ENCODE measurements at regions not wholly inside any gene's neighbourhood (a gene's known extent, or its start where the extent isn't known, plus 50 kb on each side); places are given as distances from the start of the nearest gene placed in this dataset.
"Not testable (repeated sequence)": the region's sequence is repeated elsewhere in the genome, so short reads cannot be mapped to it uniquely, and the experiment has no call there.

DNA sequence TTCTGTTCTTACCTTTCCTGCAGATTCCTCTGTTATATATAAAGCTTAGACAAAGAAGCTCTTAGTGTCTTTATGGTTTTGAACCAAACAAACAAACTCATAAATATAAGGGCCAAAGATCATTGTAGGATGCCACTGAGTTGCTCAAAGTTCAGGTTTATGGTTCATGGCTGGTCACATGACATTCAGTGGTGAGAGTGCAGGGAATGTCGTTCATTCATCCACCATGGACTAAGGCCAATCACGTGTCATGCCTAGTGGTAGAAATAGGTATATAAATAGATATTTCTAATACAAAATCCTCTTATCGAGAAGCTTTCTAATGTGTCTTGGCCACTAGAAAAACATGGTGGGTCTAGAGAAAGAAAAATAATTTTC lies 119.4 kb downstream of the GATA3 start:
- no peak for DNase-seq

DNA sequence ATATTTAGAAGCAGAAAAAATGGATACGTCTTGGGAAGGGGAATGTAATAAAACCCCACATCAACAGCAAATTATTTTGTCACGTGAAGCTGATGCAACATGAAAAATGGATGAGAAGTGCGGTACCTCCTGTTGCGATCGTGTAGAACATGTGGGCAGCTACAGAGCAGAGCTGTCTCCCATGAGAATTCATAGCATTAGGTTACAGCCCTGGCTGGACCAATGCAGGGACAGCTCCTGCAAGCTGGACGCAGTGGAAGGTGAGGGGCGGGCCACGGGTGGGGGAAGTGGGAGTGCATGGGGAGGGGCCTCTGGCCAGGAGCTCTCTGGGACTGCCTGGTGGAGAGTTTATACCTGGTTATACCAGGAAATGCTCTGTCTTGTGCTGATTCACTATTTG lies 120.3 kb downstream of the GATA3 start:
- DNase-seq: no peak

DNA sequence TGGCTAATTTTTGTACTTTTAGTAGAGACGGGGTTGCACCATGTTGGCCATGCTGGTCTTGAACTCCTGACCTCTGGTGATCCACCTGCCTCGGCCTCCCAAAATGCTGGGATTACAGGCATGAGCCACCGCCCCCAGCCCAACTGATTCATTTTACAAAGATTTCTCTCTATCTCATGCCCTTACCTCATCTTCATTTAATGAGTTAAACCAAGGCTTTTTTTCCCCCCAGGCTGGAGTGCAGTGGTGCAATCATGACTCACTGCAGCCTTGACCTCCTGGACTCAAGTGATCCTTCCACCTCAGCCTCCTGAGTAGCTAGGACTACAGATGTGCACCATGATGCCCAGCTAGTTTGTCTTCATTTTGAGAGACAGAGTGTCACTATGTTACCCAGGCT lies 123.0 kb downstream of the GATA3 start:
- DNase-seq: not testable (repeated sequence)

DNA sequence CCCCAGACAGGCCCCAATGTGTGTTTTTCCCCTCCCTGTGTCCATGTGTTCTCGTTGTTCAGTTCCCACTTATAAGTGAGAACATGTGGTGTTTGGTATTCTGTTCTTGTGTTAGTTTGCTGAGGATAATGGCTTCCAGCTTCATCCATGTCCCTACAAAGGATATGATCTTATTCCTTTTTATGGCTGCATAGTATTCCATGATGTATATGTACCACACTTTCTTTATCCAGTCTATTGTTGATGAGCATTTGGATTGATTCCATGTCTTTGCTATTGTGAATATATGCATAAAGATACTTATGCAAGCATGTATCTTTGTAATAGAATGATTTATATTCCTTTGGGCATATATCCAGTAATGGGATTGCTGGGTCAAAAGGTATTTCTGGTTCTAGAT lies 125.3 kb downstream of the GATA3 start:
- DNase-seq: not testable (repeated sequence)

DNA sequence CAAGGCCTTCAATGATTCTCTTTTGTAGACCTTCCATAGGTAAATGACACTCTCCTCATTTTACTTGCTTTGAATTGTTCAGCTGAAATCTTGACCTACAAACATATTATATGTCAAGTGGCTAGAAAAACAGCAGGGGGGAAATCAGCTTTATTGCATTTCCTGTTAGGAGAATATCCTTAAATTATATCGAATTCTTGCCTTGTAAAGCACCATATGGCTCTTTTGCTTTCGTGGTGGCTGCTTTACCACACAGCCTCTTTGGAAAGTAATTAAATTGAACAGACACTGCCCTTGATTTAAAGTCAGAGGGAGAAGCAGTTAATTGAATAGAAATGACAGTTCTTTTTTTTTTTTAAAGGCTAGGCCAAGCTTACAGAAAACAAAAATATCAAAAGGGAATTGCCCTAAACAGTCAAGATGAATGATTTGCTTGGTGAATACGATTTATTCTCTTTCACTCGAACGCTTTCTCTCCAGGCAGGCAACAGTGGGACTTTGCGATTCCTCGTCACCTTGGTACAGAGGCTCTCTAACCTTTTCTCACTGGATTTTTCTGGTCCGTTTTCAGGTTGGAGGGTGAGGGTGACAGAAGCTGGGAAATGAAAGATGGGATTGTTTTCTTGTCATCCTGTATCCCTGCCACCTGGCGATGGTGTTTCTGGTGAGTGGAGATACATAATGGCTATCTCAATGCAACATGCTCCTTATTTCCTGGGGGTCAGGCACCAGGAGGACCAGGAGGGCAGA lies 126.0 kb downstream of the GATA3 start:
- DNase-seq: no peak

DNA sequence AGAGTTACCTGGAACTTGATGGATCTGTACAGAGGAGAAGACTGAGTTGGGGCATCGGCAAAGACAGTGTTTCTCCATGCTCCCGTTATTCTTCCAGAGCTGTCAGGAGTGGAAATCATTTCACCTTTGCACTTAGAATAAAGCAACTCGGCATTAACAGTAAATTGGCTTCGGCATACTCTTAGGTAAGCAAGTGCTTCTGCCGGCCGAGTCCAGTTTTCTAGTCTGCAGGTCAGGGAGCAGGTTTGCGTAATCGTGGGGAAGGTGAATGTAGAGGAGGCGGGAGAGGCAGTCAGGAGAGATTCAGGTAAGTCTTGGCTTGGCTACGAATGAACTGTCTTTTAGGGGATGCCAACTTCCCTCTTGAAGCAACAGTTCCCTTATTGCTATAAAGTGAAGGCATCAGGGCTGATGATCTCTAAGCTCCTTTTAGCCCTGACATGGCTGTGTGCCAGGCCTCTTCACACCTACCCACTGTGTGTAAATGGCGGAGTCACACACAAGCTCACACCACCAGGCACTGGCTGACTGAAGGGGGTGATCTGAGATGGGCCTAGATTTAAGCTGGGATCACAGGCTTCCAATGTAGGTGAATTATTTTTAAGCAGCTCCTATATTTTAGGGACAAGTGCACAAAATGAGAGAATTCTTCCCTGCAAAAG lies 127.1 kb downstream of the GATA3 start:
- DNase-seq: no peak

DNA sequence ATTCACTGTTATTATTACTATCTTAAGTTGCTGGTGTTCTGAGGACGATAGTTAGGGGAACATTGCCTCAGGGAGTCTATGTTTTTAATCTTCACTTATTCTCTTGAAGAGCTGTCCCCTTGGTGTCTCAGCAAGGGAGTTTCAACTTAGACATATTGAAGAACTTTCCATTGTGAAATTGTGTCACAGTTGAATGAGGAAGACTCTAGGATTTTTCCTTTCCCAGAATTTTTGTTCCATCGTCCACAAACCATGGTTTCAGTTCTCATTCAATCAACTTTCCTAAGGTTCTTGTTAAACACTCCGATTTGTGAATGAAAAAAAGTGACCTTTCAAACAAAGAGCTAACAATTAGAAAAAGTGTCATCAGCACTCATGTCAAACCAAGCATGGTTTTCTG lies 128.3 kb downstream of the GATA3 start:
- no peak for DNase-seq

DNA sequence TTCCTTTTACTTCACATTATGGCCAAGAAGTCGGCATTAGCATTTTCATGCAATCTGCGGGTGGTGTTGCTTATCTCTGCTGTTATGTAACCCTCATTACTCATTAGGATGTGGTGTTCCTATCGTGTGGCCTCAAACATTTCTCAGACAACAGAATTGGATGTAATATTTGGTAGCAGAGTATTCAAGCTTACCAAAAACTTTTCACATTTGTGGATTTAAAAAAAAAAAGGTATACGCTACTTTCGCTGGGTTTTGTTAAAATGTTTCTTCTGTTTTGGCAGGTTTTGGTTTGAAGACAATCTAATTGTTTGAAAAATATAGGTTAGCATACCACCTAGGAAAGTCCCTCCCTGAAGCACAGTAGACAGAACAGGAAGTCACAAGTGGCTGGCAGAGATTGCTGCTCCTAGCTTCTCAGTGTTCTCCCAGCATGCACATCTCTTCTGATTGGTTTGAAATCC lies 128.8 kb downstream of the GATA3 start:
- DNase-seq: no peak

DNA sequence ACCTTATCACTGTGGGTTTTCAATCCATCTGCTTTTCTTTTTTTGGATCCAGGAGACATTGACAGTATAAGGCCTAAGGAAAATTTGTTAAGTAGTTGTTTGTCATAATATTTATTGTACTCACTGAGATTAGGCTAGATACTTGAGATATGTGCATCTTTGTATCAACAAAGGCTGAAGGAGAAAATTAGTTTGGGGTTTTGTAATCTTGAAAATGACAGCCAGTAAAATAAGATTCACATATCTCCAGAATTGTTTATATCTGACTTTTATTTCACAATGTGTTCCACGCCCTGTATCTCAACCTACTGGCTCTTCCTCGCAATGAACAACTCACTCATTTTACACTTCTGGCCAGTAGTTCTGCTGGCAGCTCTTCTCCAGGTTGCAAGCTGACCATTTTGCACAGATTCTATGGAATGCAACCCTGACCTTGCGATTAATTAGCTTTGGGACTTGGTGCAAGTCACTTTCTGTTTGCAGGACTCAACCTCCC lies 132.7 kb downstream of the GATA3 start:
- DNase-seq: no peak

DNA sequence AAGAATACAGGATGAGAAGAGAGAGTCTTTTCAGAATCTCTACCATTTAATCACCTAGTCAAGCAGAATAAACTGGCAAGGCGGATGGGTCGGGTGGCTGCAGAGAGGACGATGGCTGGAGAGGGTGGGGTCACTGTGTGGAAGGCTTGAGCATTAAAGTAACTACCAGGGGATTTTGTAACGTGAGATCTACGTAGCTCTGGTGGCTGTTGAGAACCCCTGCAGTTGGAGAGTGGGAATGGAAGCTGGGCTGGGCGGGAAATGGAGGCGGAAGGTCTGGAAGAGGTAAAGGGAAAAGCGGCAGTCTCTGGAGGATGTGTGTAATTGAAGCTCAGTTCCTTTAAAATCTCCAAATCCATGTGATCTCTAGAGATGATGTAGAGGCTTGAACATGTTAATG lies 135.0 kb downstream of the GATA3 start:
- no peak for DNase-seq

DNA sequence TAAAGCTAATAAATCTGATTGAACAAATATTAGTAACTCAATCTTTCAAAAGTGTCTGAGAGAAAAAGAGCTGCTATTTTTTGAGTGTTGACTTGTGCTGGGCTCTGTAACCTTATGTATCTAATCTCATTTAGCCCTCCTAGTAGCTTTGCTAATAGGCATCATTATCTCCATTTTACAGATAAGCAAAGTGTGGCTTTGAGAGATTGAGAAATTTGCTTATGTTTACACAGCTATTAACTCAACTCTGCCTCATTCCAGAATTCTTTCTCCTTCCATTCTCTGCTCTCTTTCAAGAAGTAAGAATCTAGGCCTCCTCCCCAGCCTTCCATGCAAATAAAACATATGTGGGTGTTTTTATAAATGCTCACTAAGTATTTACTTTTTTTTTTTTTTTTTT lies 137.8 kb downstream of the GATA3 start:
- DNase-seq: no peak

DNA sequence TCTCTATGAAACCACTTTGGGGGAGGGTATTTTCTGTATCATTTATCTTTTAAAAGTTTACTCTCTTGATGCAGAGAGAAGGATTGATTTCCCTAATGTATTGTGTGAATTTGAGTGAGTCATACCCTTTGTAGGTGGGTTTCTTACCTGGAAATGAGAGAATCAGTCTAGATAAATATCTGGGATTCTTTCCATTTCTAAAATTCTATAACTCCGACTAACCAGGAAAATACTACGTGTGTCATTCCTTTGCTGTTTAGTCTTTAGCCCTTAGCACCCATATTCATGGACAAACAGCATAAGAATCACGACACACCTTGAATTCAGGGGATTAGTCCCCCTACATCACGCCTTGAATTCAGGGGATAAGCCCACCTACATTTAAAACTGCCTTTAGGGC lies 139.1 kb downstream of the GATA3 start:
- DNase-seq: no peak

DNA sequence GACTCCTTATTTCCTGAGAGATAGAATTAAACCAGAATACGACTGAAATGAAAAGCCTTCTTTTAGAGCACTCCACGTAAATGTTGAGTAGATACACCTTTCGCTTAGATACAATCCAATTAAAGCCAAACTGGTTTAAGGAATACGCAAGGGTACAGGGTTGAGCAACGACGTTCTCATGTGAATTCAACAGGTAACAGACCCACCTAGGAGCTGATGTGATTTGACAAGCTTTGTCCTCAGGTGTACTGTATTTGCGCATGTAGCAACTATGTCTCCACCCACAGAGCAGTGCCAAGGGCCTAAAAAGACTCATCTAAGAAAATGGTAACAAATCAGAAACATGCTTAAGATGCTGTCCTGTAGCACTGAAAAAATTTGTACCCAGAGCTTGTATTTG lies 139.6 kb downstream of the GATA3 start:
- no peak for DNase-seq

DNA sequence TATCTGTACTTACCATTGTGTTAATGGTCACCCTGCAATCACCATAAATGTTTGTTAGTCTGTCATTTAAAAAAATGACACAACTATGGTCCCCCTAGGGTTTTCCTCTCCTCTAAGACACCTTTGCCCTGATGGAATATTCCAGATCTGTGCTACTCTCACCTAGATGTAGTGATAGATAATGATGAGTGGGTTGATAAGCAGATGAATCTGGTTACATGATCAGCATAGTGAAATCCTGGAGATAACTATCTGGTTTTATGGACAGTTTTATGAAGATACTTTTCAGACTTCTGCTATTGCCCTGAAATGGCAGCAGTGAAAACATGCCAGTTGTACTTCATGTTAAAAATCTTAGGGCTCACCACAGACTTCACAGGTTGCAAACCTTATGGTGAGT lies 152.4 kb downstream of the GATA3 start:
- DNase-seq: no peak

DNA sequence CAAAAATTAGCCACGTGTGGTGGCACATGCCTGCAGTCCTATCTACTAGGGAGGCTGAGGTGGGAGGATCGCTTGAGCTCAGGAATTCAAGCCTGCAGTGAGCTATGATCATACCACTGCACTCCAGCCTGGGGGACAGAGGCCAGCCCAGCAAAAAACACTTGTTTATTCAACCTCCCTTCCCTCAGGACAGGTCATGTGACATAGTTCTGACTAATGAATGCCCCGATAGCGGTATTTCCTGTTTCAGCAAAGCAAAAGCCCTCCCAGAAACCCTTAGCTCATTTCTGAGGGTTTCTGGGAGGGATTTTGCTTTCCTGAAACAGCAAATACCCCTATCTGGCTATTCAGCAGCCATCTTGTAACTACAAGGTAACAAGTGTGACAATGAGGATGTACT lies 157.1 kb downstream of the GATA3 start:
- DNase-seq: no peak

DNA sequence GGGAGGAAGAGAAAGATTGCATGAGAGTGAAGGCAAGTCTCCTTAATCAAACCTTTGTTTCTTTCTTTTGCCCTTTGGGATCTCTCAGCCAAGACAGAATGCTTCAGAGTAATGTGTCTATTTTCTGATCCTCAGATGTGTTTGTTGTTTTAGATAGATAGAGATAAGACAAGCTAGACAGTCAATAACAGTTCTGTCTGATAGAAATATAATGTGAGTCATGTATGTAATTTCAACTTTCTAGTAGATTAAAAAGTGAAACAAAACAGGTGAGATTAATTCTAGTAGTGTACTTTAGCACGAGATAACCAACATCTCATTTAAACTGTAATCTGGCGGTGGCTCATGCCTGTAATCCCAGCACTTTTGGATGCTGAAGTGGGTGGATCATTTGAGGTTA lies 159.2 kb downstream of the GATA3 start:
- no peak for DNase-seq

DNA sequence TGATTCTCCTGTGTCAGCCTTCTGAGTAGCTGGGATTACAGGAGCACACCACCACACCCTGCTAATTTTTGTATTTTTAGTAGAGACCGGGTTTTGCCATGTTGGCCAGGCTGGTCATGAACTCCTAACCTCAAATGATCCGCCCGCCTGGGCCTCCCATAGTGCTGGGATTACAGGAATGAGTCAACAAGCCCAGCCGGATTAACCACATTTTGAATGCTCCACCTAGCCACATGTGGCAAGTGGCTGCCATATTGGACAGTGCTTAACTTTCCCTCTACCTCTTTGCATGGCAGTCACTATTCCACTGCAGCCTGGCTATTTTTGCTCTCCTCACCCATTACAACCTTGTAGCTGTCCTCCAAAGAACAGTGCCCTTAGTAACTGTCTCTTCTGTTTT lies 160.1 kb downstream of the GATA3 start:
- no peak for DNase-seq

DNA sequence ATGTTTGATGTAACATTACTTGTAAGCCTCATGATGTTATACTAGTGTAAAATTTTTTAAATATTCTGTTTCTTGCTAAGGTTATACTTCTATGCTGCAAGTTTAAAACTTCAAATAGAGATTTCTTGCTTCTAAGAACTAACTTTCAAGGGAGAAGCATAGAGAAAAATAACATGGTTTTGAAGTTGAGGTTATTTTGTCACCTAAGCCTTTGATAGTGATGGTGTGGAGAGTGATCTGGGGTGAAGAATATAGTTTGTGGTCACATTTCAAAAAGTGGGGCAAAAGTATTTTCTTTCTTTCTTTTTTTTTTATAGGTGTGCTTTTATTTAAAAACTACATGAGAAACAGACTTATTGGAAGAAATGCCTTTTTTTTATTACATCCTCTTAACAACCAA lies 162.4 kb downstream of the GATA3 start:
- DNase-seq: no peak

DNA sequence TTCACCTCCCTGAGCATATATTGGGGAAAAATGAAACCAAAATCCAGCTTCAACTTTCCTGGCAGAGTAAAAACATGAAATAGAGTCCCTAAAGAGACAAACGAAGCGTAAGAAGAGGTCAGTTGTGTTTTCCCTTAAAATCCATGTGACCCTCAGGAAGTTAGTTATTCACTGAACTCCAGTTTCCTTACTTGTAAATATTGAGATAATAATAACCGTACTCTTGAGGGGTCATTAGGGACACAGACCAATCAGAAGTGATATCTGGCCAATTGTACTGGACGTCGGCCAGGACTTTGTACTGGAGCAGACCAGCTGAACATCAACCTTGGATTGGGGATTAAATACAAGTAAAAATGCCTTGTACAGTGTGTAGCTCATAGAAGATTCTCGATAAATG lies 167.0 kb downstream of the GATA3 start:
- DNase-seq: no peak

DNA sequence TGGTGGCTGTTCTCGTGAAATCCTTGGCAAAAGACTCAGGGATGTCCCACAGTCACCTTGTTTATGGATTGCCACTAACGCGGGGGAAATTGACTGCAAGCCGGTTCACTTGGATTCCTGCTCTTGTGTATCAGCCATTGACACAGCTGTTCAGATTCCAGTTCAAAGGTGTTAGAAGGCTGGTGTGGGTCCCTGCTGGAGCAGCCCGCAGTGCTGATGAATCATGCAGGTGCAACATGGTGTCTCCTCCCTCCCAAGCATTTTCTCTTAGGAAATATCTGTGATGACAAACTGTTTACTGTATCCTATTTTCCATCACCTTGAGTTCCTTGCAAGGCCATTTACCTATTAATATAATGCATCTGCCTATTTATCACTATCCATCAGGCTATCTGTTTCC lies 170.1 kb downstream of the GATA3 start:
- no peak for DNase-seq

DNA sequence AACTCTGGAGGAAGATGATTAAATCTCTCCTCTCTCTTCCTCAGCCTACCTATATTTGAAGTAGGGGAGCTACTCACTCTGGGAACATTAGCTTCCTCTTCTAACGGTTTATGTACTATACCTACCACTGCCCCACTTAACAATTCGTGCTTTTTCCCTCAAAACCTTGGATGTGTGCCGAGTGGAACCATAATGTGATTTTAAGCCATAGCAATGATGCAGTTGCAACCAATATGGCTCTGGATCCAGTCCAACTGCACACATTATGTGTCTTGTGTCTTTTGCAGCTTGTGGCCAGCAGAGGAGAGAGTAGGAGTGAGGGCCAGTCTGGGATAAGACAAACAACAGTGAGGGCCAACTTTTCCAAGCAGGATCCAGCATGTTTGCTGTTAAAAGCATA lies 170.7 kb downstream of the GATA3 start:
- no peak for DNase-seq

DNA sequence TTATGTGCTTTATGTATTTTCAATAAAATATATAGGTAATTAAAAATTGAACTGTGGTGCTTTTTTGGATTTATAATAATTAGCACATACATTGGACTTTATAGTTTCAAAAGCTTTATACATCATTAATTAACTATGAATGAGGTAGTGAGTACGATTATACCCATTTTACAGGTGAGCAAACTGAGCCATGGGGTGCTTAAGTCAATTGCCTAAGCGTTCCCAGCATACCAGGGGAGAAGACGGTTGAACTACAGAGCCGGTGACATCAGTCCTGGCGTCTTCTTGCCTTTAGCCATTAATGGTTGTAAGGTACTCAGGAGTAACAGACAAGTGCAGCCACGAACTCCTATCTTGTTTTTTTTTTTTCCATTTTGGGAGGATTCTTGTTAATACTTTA lies 172.8 kb downstream of the GATA3 start:
- no peak for DNase-seq

DNA sequence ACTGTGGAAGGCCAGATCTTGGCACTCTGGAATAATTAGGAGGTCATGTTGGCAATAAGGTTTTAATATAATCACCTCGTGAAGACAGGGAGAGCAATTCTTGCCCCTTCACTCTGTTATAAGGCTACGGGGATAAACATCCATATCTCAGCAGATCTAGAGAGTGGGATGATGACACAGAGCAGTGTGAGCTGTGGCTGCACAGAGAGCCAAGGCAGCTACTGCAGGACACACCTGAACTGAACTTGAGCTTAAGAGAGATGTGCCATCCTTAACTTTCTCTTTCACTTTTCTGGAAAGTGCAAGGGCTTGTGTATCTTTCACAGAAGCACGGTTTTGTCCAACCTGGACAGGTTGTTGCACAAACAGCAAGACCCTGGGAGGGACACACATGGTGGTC lies 174.7 kb downstream of the GATA3 start:
- DNase-seq: no peak

DNA sequence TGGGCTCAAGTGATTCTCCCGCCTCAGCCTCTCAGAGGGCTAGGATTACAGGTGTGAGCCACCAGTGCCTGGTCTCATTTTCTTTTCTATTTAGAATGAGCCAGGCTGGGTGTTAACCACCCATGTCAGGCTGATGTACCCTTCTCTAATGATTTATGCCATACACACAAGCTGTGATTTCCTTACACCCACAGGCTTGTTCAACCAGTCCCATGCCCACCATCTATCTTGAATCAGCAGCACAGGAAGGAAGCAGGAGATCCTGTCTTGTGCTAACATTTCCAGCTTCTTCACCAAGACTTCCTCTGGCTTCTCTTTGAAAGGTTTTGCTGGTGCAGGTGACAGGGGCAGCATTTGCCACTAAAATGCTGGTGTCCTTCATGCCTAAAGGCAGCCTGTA lies 176.4 kb downstream of the GATA3 start:
- DNase-seq: no peak

DNA sequence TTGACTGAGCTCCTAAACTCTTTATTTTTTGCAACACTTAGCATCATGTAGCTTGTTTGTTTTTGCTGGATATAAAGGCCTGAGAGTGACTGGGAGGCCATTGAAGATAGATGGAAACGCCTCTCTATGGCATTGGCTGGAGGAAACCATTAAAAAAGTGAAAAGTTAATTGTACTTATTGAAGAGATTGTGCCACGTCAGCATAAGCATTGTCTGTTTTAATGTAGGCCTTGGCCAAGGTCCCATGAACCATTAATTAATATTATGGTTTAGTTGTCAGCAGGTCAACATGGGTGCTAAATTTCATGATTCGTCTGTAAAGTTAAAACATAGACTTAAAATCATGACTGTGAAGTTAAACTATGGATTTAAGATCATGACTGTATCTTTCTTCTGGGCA lies 178.6 kb downstream of the GATA3 start:
- DNase-seq: no peak
